Mesendoderm (in vitro differentiated cells): ENCODE measurements at regions not wholly inside any gene's neighbourhood (a gene's known extent, or its start where the extent isn't known, plus 50 kb on each side); places are given as distances from the start of the nearest gene placed in this dataset.

Experiments
- DNase-seq: peaks from one replicate; pipeline ENCODE4 v3.0.0; 2013
- H2AK5ac ChIP-seq: 2 replicates; pipeline ENCODE4 v1.6.1; 2013; ENCODE audit warnings: low read length, inconsistent platforms
- H2BK120ac ChIP-seq: 2 replicates; pipeline ENCODE4 v1.6.1; 2013; ENCODE audit warnings: low read depth, mild to moderate bottlenecking, low read length, moderate library complexity, mixed read lengths
- H2BK15ac ChIP-seq: replicated peaks from 2 replicates; pipeline ENCODE4 v1.6.1; 2013; ENCODE audit warnings: low read depth, mild to moderate bottlenecking, moderate library complexity
- H2BK5ac ChIP-seq: 2 replicates; pipeline ENCODE4 v1.6.1; 2013; ENCODE audit warnings: low read length, inconsistent platforms
- H3K18ac ChIP-seq: 2 replicates; pipeline ENCODE4 v1.6.1; 2013; ENCODE audit warnings: mild to moderate bottlenecking, low read length, mixed read lengths
- H3K23ac ChIP-seq: one replicate; pipeline ENCODE4 v1.6.1; 2013; ENCODE audit warnings: low read length
- H3K27ac ChIP-seq: 2 replicates; pipeline ENCODE4 v1.5.1; 2013; ENCODE audit warnings: low read depth, mild to moderate bottlenecking, inconsistent platforms, low read length, moderate library complexity
- H3K27me3 ChIP-seq: 2 replicates; pipeline ENCODE4 v1.6.1; 2013; ENCODE audit warnings: low read length, control low read depth, mild to moderate bottlenecking, inconsistent platforms; ENCODE audit not compliant: insufficient read depth, poor library complexity
- H3K36me3 ChIP-seq: 2 replicates; pipeline ENCODE4 v1.6.1; 2013; ENCODE audit warnings: low read length, inconsistent platforms; ENCODE audit not compliant: control insufficient read depth, insufficient read depth
- H3K4ac ChIP-seq: one replicate; pipeline ENCODE4 v1.6.1; 2013; ENCODE audit warnings: low read depth, mild to moderate bottlenecking, low read length, moderate library complexity
- H3K4me1 ChIP-seq: 2 replicates; pipeline ENCODE4 v1.6.1; 2013; ENCODE audit warnings: low read depth, low read length, inconsistent platforms; ENCODE audit not compliant: control insufficient read depth
- H3K4me2 ChIP-seq: 2 replicates; pipeline ENCODE4 v1.6.1; 2013; ENCODE audit warnings: low read length
- H3K4me3 ChIP-seq: 2 replicates; pipeline ENCODE4 v1.5.1; 2013; ENCODE audit warnings: mild to moderate bottlenecking, low read length
- H3K56ac ChIP-seq: one replicate; pipeline ENCODE4 v1.6.1; 2013; ENCODE audit warnings: low read length
- H3K79me1 ChIP-seq: 2 replicates; pipeline ENCODE4 v1.6.1; 2013; ENCODE audit warnings: low read length, inconsistent platforms
- H3K79me2 ChIP-seq: 2 replicates; pipeline ENCODE4 v1.6.1; 2013; ENCODE audit warnings: mild to moderate bottlenecking, low read length; ENCODE audit not compliant: control insufficient read depth, insufficient read depth
- H3K9ac ChIP-seq: 2 replicates; pipeline ENCODE4 v1.6.1; 2013; ENCODE audit warnings: low read length, inconsistent platforms
- H4K5ac ChIP-seq: one replicate; pipeline ENCODE4 v1.6.1; 2013; ENCODE audit warnings: low read length
- H4K8ac ChIP-seq: one replicate; pipeline ENCODE4 v1.6.1; 2013; ENCODE audit warnings: low read depth, mild to moderate bottlenecking, control low read depth, low read length, moderate library complexity
- WGBS: extraction: QIAGEN DNeasy Blood & Tissue Kit; methylation state at CpG from one replicate; pipeline ENCODE4 v1.1.7; 2013; ENCODE audit warnings: low lambda C conversion rate, missing lambda C conversion rate; ENCODE audit not compliant: insufficient coverage; ENCODE audit errors: extremely low coverage; 5-methylcytosine and 5-hydroxymethylcytosine counted together

- H2BK5ac ChIP-seq = no peak overlapping the region
- DNase-seq = no peak
- no peak overlapping the region for H3K56ac ChIP-seq
- no peak overlapping the region for H3K4me3 ChIP-seq
- no peak overlapping the region for H4K5ac ChIP-seq
- H4K8ac ChIP-seq = no peak overlapping the region
- no peak overlapping the region for H2BK120ac ChIP-seq
- no peak overlapping the region for H3K23ac ChIP-seq
- H3K4me1 ChIP-seq = no peaks in the 10 kb centered on the region
- no peak overlapping the region for H3K4ac ChIP-seq
- H3K27ac ChIP-seq = no peak overlapping the region
- no peaks in the 10 kb centered on the region for H3K79me1 ChIP-seq
- WGBS = no CpG with 5 or more reads among the region's 9 CpGs
- no peaks in the 10 kb centered on the region for H3K27me3 ChIP-seq
- no peak overlapping the region for H3K18ac ChIP-seq
- no peaks in the 10 kb centered on the region for H3K36me3 ChIP-seq
- H3K79me2 ChIP-seq = no peaks in the 10 kb centered on the region
- no peak overlapping the region for H3K4me2 ChIP-seq
- no peak overlapping the region for H2BK15ac ChIP-seq
- no peak overlapping the region for H2AK5ac ChIP-seq
- H3K9ac ChIP-seq = no peak overlapping the region
These were observed 225.7 kb downstream of the NUAK1 start for GRCh38 chr12:105912882-105913678.

GRCh38 chr12:105915997-105916759 lies 222.6 kb downstream of the NUAK1 start:
- Histone ChIP-seq H3K23ac (no peak overlapping the region), H3K4me2 (no peak overlapping the region), H3K79me2 (no peaks in the 10 kb centered on the region), H3K4me1 (peaks cover 2% of the 10 kb centered on the region), H3K27me3 (no peaks in the 10 kb centered on the region), H3K9ac (no peak overlapping the region), H3K36me3 (no peaks in the 10 kb centered on the region), H3K18ac (no peak overlapping the region), H2BK15ac (no peak overlapping the region), H4K8ac (no peak overlapping the region), H3K56ac (no peak overlapping the region), H2BK5ac (no peak overlapping the region), H2AK5ac (no peak overlapping the region), H3K4ac (no peak overlapping the region), H3K79me1 (no peaks in the 10 kb centered on the region), H3K4me3 (no peak overlapping the region), H4K5ac (no peak overlapping the region), H3K27ac (no peak overlapping the region), H2BK120ac (no peak overlapping the region)
- no peak for DNase-seq
- whole genome bisulfite sequencing = no CpG with 5 or more reads among the region's 3 CpGs

GRCh38 chr12:105916760-105917039 lies 222.1 kb downstream of the NUAK1 start:
- Histone ChIP-seq H3K27me3 (no peaks in the 10 kb centered on the region), H3K18ac (no peak overlapping the region), H4K8ac (no peak overlapping the region), H3K9ac (no peak overlapping the region), H3K79me1 (no peaks in the 10 kb centered on the region), H3K23ac (no peak overlapping the region), H3K4me1 (peaks cover 2% of the 10 kb centered on the region), H2BK5ac (no peak overlapping the region), H3K4me2 (no peak overlapping the region), H4K5ac (no peak overlapping the region), H3K36me3 (no peaks in the 10 kb centered on the region), H3K79me2 (no peaks in the 10 kb centered on the region), H3K4ac (no peak overlapping the region), H3K27ac (no peak overlapping the region), H3K56ac (no peak overlapping the region), H2BK15ac (no peak overlapping the region), H2AK5ac (no peak overlapping the region), H2BK120ac (no peak overlapping the region), H3K4me3 (no peak overlapping the region)
- no peak for DNase-seq

GRCh38 chr12:105920161-105920684 lies 218.5 kb downstream of the NUAK1 start:
- H3K23ac ChIP-seq = no peak overlapping the region
- no peak overlapping the region for H3K18ac ChIP-seq
- no peak overlapping the region for H2BK120ac ChIP-seq
- no peak overlapping the region for H4K5ac ChIP-seq
- peaks cover 2% of the 10 kb centered on the region for H3K4me1 ChIP-seq
- H2BK5ac ChIP-seq = no peak overlapping the region
- peak; percentile 58 for DNase-seq
- no peak overlapping the region for H3K27ac ChIP-seq
- H2AK5ac ChIP-seq = no peak overlapping the region
- WGBS = no CpG with 5 or more reads among the region's 4 CpGs
- H2BK15ac ChIP-seq = no peak overlapping the region
- no peak overlapping the region for H3K4me2 ChIP-seq
- no peak overlapping the region for H4K8ac ChIP-seq
- no peak overlapping the region for H3K4ac ChIP-seq
- no peaks in the 10 kb centered on the region for H3K27me3 ChIP-seq
- no peaks in the 10 kb centered on the region for H3K79me2 ChIP-seq
- no peaks in the 10 kb centered on the region for H3K79me1 ChIP-seq
- H3K9ac ChIP-seq = no peak overlapping the region
- no peak overlapping the region for H3K56ac ChIP-seq
- H3K36me3 ChIP-seq = no peaks in the 10 kb centered on the region
- no peak overlapping the region for H3K4me3 ChIP-seq

GRCh38 chr12:105921055-105921454 lies 217.7 kb downstream of the NUAK1 start:
- Histone ChIP-seq H3K27ac (no peak overlapping the region), H3K18ac (no peak overlapping the region)
- no peak for DNase-seq

More at GRCh38 chr12:105921055-105921454, 217.7 kb downstream of the NUAK1 start:
- Histone ChIP-seq H3K4me2 (no peak overlapping the region), H3K4me3 (no peak overlapping the region), H3K4me1 (peaks cover 2% of the 10 kb centered on the region), H3K4ac (no peak overlapping the region), H4K8ac (no peak overlapping the region), H3K56ac (no peak overlapping the region), H3K9ac (no peak overlapping the region), H3K27me3 (no peaks in the 10 kb centered on the region), H2BK15ac (no peak overlapping the region), H2AK5ac (no peak overlapping the region), H3K36me3 (no peaks in the 10 kb centered on the region), H2BK120ac (no peak overlapping the region), H3K79me2 (no peaks in the 10 kb centered on the region), H4K5ac (no peak overlapping the region), H3K79me1 (no peaks in the 10 kb centered on the region), H2BK5ac (no peak overlapping the region), H3K23ac (no peak overlapping the region)
- no CpG with 5 or more reads among the region's 1 CpG for WGBS
